WERI-Rb-1 (cell line): ENCODE measurements at regions not wholly inside any gene's neighbourhood (a gene's known extent, or its start where the extent isn't known, plus 50 kb on each side); places are given as distances from the start of the nearest gene placed in this dataset.

ENCODE experiments used
- DNase-seq: peaks from one replicate; pipeline ENCODE4 v3.0.0-alpha.2; 2020
- H3K27ac ChIP-seq: fragments of 250-450 bp; sonication (Bioruptor Pico); 2 replicates; pipeline ENCODE4 v1.5.1; 2020; ENCODE audit warnings: mild to moderate bottlenecking, moderate library complexity
- H3K27me3 ChIP-seq: fragments of 250-450 bp; sonication (Bioruptor Pico); 2 replicates; pipeline ENCODE4 v1.5.1; 2021; ENCODE audit warnings: mild to moderate bottlenecking, low read depth, moderate library complexity; ENCODE audit not compliant: insufficient read depth, severe bottlenecking
- H3K36me3 ChIP-seq: fragments of 250-450 bp; sonication (Bioruptor Pico); 2 replicates; pipeline ENCODE4 v1.5.1; 2020; ENCODE audit warnings: mild to moderate bottlenecking, moderate library complexity
- H3K4me3 ChIP-seq: 2 replicates; pipeline ENCODE4 v1.5.1; 2011; ENCODE audit warnings: low read depth, mild to moderate bottlenecking, control low read depth, low read length
- H3K9me3 ChIP-seq: fragments of 250-450 bp; sonication (Bioruptor Pico); 2 replicates; pipeline ENCODE4 v1.5.1; 2021; ENCODE audit warnings: mild to moderate bottlenecking, moderate library complexity; ENCODE audit not compliant: severe bottlenecking
- CTCF ChIP-seq: IDR thresholded peaks from 2 replicates; pipeline ENCODE4 v1.5.1; 2011; ENCODE audit warnings: low read depth, mild to moderate bottlenecking, control low read depth, inconsistent platforms, low read length

- H3K27ac ChIP-seq = no peak overlapping the region
- DNase-seq = no peak
- H3K36me3 ChIP-seq = no peaks in the 10 kb centered on the region
- no peaks in the 10 kb centered on the region for H3K27me3 ChIP-seq
- no peak overlapping the region for H3K4me3 ChIP-seq
- no peaks in the 10 kb centered on the region for H3K9me3 ChIP-seq
- no peak for TF ChIP-seq CTCF
These were observed 124.4 kb upstream of the PFKP start for GRCh38 chr10:2942938-2943337.

GRCh38 chr10:2938869-2939268 is 128.5 kb upstream of the PFKP start:
- no peak for DNase-seq
- Histone ChIP-seq H3K9me3 (no peaks in the 10 kb centered on the region), H3K4me3 (no peak overlapping the region), H3K36me3 (no peaks in the 10 kb centered on the region), H3K27me3 (no peaks in the 10 kb centered on the region), H3K27ac (no peak overlapping the region)
- no peak for TF ChIP-seq CTCF

GRCh38 chr10:2936816-2937215 is 130.5 kb upstream of the PFKP start:
- Histone ChIP-seq H3K27ac (no peak overlapping the region), H3K9me3 (no peaks in the 10 kb centered on the region), H3K4me3 (no peak overlapping the region), H3K27me3 (no peaks in the 10 kb centered on the region), H3K36me3 (no peaks in the 10 kb centered on the region)
- no peak for TF ChIP-seq CTCF
- no peak for DNase-seq

- H3K27me3 ChIP-seq = no peaks in the 10 kb centered on the region
- no peaks in the 10 kb centered on the region for H3K36me3 ChIP-seq
- no peaks in the 10 kb centered on the region for H3K9me3 ChIP-seq
- no peak overlapping the region for H3K27ac ChIP-seq
- no peak for DNase-seq
- no peak for TF ChIP-seq CTCF
- no peak overlapping the region for H3K4me3 ChIP-seq
These were observed 131.5 kb upstream of the PFKP start for GRCh38 chr10:2935647-2936386.

GRCh38 chr10:2933924-2934323 is 133.4 kb upstream of the PFKP start:
- DNase-seq = no peak
- H3K36me3 ChIP-seq = no peaks in the 10 kb centered on the region
- no peak overlapping the region for H3K27ac ChIP-seq
- TF ChIP-seq CTCF = no peak
- no peak overlapping the region for H3K4me3 ChIP-seq
- H3K9me3 ChIP-seq = no peaks in the 10 kb centered on the region
- no peaks in the 10 kb centered on the region for H3K27me3 ChIP-seq

DNA sequence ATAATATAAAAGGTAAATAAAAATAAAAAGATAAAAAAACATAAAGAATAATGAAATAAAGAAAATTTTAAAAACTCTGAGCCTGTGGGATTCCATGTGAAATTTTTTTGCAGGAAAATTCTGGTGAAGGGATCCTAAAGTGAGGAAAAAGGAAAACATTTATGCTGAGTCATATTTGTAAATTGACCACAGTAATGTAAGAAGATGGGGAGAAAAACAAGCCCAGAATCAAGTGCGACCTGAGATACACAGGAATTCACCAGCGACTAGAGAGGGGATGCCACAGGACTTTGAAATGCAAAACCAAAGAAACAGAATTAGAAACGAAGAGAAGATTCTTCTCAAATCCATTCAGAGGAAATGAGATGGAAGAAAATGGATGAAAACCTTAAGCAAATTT is 133.8 kb upstream of the PFKP start:
- DNase-seq = no peak
- Histone ChIP-seq H3K36me3 (no peaks in the 10 kb centered on the region), H3K27me3 (no peaks in the 10 kb centered on the region), H3K9me3 (no peaks in the 10 kb centered on the region), H3K4me3 (no peak overlapping the region), H3K27ac (no peak overlapping the region)
- TF ChIP-seq CTCF = no peak
